ENCODE measurements at regions not wholly inside any gene's neighbourhood (a gene's known extent, or its start where the extent isn't known, plus 50 kb on each side); places are given as distances from the start of the nearest gene placed in this dataset.

DNA sequence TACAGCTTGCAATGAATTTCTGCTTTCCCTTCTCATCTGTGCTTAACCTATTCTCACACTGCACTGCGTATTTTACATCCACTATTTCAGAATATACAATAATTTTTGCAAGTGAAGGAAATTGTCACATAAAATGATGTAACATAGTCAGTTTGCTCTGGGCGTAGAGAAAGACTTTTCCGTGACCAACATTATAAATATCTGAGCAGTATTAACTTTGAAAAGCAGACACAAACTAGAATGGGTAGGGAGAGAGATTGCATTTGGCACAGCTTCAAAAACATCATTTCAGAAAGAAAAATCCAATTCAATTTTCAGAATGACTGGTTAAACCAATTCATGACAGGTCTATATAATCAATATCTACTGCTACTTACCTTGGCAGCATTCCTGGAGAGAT lies 352.5 kb upstream of the MIR17HG start:
- TF ChIP-seq CTCF (IDR thresholded peaks at IDR 0.05; ENCODE audit: low read depth, low read length, poor library complexity, severe bottlenecking): no peak
- no peak for TF ChIP-seq EZH2phosphoT487 (IDR thresholded peaks at IDR 0.05; ENCODE audit: borderline replicate concordance, low read length)
